Lung (tissue), 11 donors: ENCODE measurements at regions not wholly inside any gene's neighbourhood (a gene's known extent, or its start where the extent isn't known, plus 50 kb on each side); places are given as distances from the start of the nearest gene placed in this dataset.

Experiments
- ATAC-seq: fragments of 200-7000 bp; cut with Tn5 transposase; one replicate; pipeline ENCODE4 v1.9.1; 2020; ENCODE audit warnings: moderate number of reproducible peaks; ENCODE audit not compliant: insufficient read depth, low FRiP score
- DNase-seq, 3 donors: peaks; one replicate each; pipeline ENCODE4 v3.0.0-alpha.2; 2013 to 2017
- H3K27ac ChIP-seq, 2 donors: one replicate each; pipeline ENCODE4 v1.5.1; 2013; ENCODE audit warnings: mild to moderate bottlenecking in 2 of 2, moderate library complexity in 2 of 2, control low read depth in 1 of 2, inconsistent platforms in 1 of 2, low read depth in 1 of 2, low read length in 1 of 2
- H3K27me3 ChIP-seq, 3 donors: one replicate each; pipeline ENCODE4 v1.5.1; 2013; ENCODE audit warnings: low read length in 2 of 3; ENCODE audit not compliant: control insufficient read depth in 3 of 3, insufficient read depth in 3 of 3
- H3K36me3 ChIP-seq, 4 donors: one replicate each; pipeline ENCODE4 v1.5.1; 2013; ENCODE audit warnings: low read length in 4 of 4, mild to moderate bottlenecking in 1 of 4, moderate library complexity in 1 of 4; ENCODE audit not compliant: control insufficient read depth in 4 of 4, insufficient read depth in 4 of 4
- H3K4me1 ChIP-seq, 5 donors: one replicate each; pipeline ENCODE4 v1.5.1; 2013; ENCODE audit warnings: low read length in 5 of 5, mild to moderate bottlenecking in 2 of 5, moderate library complexity in 1 of 5; ENCODE audit not compliant: control insufficient read depth in 5 of 5, insufficient read depth in 5 of 5
- H3K4me3 ChIP-seq: one replicate; pipeline ENCODE4 v1.5.1; 2013; ENCODE audit warnings: mild to moderate bottlenecking, control low read depth, moderate library complexity
- H3K9ac ChIP-seq, 2 donors: one replicate each; pipeline ENCODE4 v1.5.1; 2013; ENCODE audit warnings: low read length in 2 of 2, control low read depth in 1 of 2; ENCODE audit not compliant: insufficient read depth in 1 of 2
- H3K9me3 ChIP-seq, 4 donors: one replicate each; pipeline ENCODE4 v1.5.1; 2013; ENCODE audit warnings: low read length in 3 of 4, mild to moderate bottlenecking in 1 of 4, moderate library complexity in 1 of 4; ENCODE audit not compliant: control insufficient read depth in 4 of 4, insufficient read depth in 3 of 4
- CTCF ChIP-seq: IDR thresholded peaks from 2 replicates; pipeline ENCODE4 v1.5.1; 2012; ENCODE audit warnings: mild to moderate bottlenecking; ENCODE audit errors: control extremely low read depth, extremely low read depth
- WGBS, 2 donors: extraction: QIAGEN DNeasy Blood & Tissue Kit; methylation state at CpG; one replicate each; pipeline ENCODE4 v1.1.7; 2013; 5-methylcytosine and 5-hydroxymethylcytosine counted together
- donor health status: control.
- donor health status: control.
- donor health status: Bipolar disorder and iron deficiency.
- donor health status: healthy.
- donor health status: DM: yes; HTN: yes; CAD: no.

GRCh38 chr4:32136081-32136787 lies 1416.1 kb downstream of the PCDH7 start:
- ATAC-seq (no peak), DNase-seq (no peak)
- WGBS, 2 donors: 81 to 90% methylated on average over 2 of the region's 2 CpGs
- no peaks in the 10 kb centered on the region for H3K4me1 ChIP-seq
- H3K4me3 ChIP-seq: no peak overlapping the region
- TF ChIP-seq CTCF: no peak
- no peaks in the 10 kb centered on the region for H3K27me3 ChIP-seq
- peaks cover 0 to 4% (median 1%) of the 10 kb centered on the region in 4 donors for H3K9me3 ChIP-seq
- no peaks in the 10 kb centered on the region for H3K36me3 ChIP-seq
- no peak overlapping the region for H3K27ac ChIP-seq
- no peak overlapping the region for H3K9ac ChIP-seq

GRCh38 chr4:32140636-32141035 lies 1420.5 kb downstream of the PCDH7 start:
- TF ChIP-seq CTCF: no peak

GRCh38 chr4:32142075-32142474 lies 1421.9 kb downstream of the PCDH7 start:
- Histone ChIP-seq H3K36me3 (no peaks in the 10 kb centered on the region), H3K9ac (no peak overlapping the region), H3K27ac (no peak overlapping the region), H3K27me3 (no peaks in the 10 kb centered on the region), H3K4me1 (peaks cover 0 to 2% (median 0%) of the 10 kb centered on the region in 5 donors), H3K9me3 (no peaks in the 10 kb centered on the region), H3K4me3 (no peak overlapping the region)
- ATAC-seq (no peak), DNase-seq (no peak)
- TF ChIP-seq CTCF: no peak

More at GRCh38 chr4:32140636-32141035, 1420.5 kb downstream of the PCDH7 start:
- Histone ChIP-seq H3K36me3 (no peaks in the 10 kb centered on the region), H3K9ac (no peak overlapping the region), H3K4me3 (no peak overlapping the region), H3K27ac (no peak overlapping the region), H3K9me3 (peaks cover 0 to 4% (median 0%) of the 10 kb centered on the region in 4 donors), H3K4me1 (no peaks in the 10 kb centered on the region), H3K27me3 (no peaks in the 10 kb centered on the region)
- no peak for DNase-seq
- no peak for ATAC-seq
- WGBS, 2 donors: 45 to 51% methylated on average over 2 of the region's 2 CpGs

GRCh38 chr4:32145987-32146386 lies 1425.8 kb downstream of the PCDH7 start:
- TF ChIP-seq CTCF: no peak
- Histone ChIP-seq H3K4me1 (peaks cover 0 to 13% (median 3%) of the 10 kb centered on the region in 5 donors), H3K9me3 (no peaks in the 10 kb centered on the region), H3K36me3 (no peaks in the 10 kb centered on the region), H3K9ac (no peak overlapping the region), H3K27ac (no peak overlapping the region), H3K27me3 (no peaks in the 10 kb centered on the region), H3K4me3 (no peak overlapping the region)
- ATAC-seq (no peak), DNase-seq (no peak)
- 86 to 92% methylated on average over 5 of the region's 5 CpGs for WGBS, 2 donors
